GM15510 (cell line): ENCODE measurements at regions not wholly inside any gene's neighbourhood (a gene's known extent, or its start where the extent isn't known, plus 50 kb on each side); places are given as distances from the start of the nearest gene placed in this dataset.
A peak's percentile ranks its signal among the peaks of the same experiment; 100 is the strongest.

Source experiments
- POLR2A ChIP-seq: IDR thresholded peaks from 3 replicates; pipeline ENCODE4 v1.6.1; 2011; ENCODE audit warnings: borderline replicate concordance; ENCODE audit not compliant: insufficient read length; ENCODE audit errors: extremely low read depth

GRCh38 chr14:22484632-22485031 lies 104.4 kb downstream of the DAD1 start:
- no peak for TF ChIP-seq POLR2A

- TF ChIP-seq POLR2A = peak; percentile 58
These were observed 105.0 kb downstream of the DAD1 start for GRCh38 chr14:22483863-22484593.

GRCh38 chr14:22482782-22483553 lies 106.1 kb downstream of the DAD1 start:
- TF ChIP-seq POLR2A = peak; percentile 7

- peak; percentile 32 for TF ChIP-seq POLR2A
These were observed 106.8 kb downstream of the DAD1 start for GRCh38 chr14:22482085-22482694.

GRCh38 chr14:22481546-22481945 lies 107.5 kb downstream of the DAD1 start:
- TF ChIP-seq POLR2A = no peak

GRCh38 chr14:22479776-22480464 lies 109.1 kb downstream of the DAD1 start:
- peak; percentile 37 for TF ChIP-seq POLR2A

GRCh38 chr14:22479132-22479531 lies 109.9 kb downstream of the DAD1 start:
- no peak for TF ChIP-seq POLR2A

GRCh38 chr14:22478670-22479069 lies 110.4 kb downstream of the DAD1 start:
- TF ChIP-seq POLR2A = no peak

GRCh38 chr14:22478247-22478646 lies 110.8 kb downstream of the DAD1 start:
- TF ChIP-seq POLR2A = no peak

- no peak for TF ChIP-seq POLR2A
These were observed 111.3 kb downstream of the DAD1 start for GRCh38 chr14:22477569-22478194.

GRCh38 chr14:22476887-22477286 lies 112.1 kb downstream of the DAD1 start:
- TF ChIP-seq POLR2A = no peak

- peak; percentile 26 for TF ChIP-seq POLR2A
These were observed 112.8 kb downstream of the DAD1 start for GRCh38 chr14:22476005-22476751.

GRCh38 chr14:22475381-22475780 lies 113.6 kb downstream of the DAD1 start:
- TF ChIP-seq POLR2A = no peak
